ENCODE measurements at regions not wholly inside any gene's neighbourhood (a gene's known extent, or its start where the extent isn't known, plus 50 kb on each side); places are given as distances from the start of the nearest gene placed in this dataset.

DNA sequence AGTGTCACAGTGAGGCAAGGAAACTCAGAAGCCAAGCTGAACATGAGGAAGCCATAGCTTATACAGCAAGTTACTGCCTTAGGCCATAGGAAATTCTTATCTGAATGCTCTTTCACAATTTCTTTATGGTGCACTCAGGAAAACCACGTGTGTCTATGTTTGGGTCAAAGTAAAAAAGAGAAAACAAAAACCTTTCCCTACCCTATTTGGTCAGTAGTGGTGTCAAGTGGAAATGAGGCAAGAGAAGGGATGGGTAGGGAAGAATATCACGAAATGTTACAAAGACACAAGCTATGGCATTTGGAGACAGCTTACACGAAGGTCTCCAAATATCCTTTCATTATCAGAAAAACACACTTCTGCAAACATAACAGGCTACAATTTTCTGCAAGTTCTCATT is 83.4 kb upstream of the INPP4B start:
- H3K9ac ChIP-seq (ENCODE audit: insufficient read depth, low read length, poor library complexity, severe bottlenecking), result no peak overlapping the region
- Mint-ChIP-seq H3K9me3 (peaks cover 0 to 7% (median 2%) of the 10 kb centered on the region in 7 donors), H3K4me3 (no peak overlapping the region), H3K36me3 (no peaks in the 10 kb centered on the region), H3K4me1 (no peaks in the 10 kb centered on the region), H3K27me3 (ENCODE audit: low read depth in 3 of 3) (no peaks in the 10 kb centered on the region), H3K27ac (no peak overlapping the region)
- no peak overlapping the region for H3K4me3 ChIP-seq (replicated peaks in 1 of 3; ENCODE audit: low read depth in 2 of 3, low read length in 3 of 3)
- no peaks in the 10 kb centered on the region for H4K20me1 ChIP-seq (ENCODE audit: insufficient read depth, low read length)
- no peak overlapping the region for H3K4me2 ChIP-seq (replicated peaks; ENCODE audit: extremely low read depth, low read length, poor library complexity, severe bottlenecking)
- DNase-seq, result no peak
- no peaks in the 10 kb centered on the region for H3K9me3 ChIP-seq (replicated peaks in 1 of 2; ENCODE audit: control insufficient read depth in 1 of 2, insufficient read depth in 1 of 2, low read length in 2 of 2)
- no peaks in the 10 kb centered on the region for H3K4me1 ChIP-seq (ENCODE audit: control insufficient read depth in 1 of 2, insufficient read depth in 2 of 2, low read length in 2 of 2)
- H3K36me3 ChIP-seq (replicated peaks in 1 of 2; ENCODE audit: control insufficient read depth in 1 of 2, insufficient read depth in 2 of 2, low read length in 2 of 2), result no peaks in the 10 kb centered on the region
- H2AFZ ChIP-seq (ENCODE audit: insufficient read depth, low read depth, low read length, poor library complexity, severe bottlenecking), result no peak overlapping the region
- no CpG with 5 or more reads among the region's 3 CpGs for WGBS (ENCODE audit: insufficient coverage)
- no peak for TF ChIP-seq CTCF (IDR thresholded peaks at IDR 0.05)
- intact Hi-C loops (cut with micrococcal nuclease), result no loop called here
- H3K27ac ChIP-seq (ENCODE audit: low read depth in 1 of 2, low read length in 2 of 2), result no peak overlapping the region
- no peaks in the 10 kb centered on the region for H3K79me2 ChIP-seq (ENCODE audit: insufficient read depth, low read length)
- no peaks in the 10 kb centered on the region for H3K27me3 ChIP-seq (ENCODE audit: control insufficient read depth in 2 of 2, insufficient read depth in 2 of 2, low read length in 2 of 2)

DNA sequence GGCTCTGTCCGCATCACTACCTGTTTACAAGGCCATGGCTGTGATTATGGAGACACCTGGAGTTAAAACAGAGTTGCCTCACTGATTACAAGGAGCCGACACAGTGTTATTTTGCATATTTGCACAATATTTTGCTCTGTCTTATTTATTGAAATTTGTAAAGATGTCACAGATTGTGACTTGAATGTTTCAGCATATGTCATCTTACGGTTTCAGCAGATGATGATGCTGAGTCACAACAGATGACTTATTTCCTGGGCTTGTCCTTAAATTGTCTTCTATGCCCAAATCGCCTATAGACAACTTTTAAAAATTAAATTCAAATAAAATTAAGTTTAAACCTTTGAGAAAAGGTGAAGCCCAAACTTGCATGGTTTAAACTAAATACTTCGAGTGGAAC is 87.1 kb upstream of the INPP4B start:
- Histone ChIP-seq H2AFZ (ENCODE audit: insufficient read depth, low read depth, low read length, poor library complexity, severe bottlenecking) (no peak overlapping the region), H3K27ac (ENCODE audit: low read depth in 1 of 2, low read length in 2 of 2) (no peak overlapping the region), H4K20me1 (ENCODE audit: insufficient read depth, low read length) (no peaks in the 10 kb centered on the region), H3K27me3 (ENCODE audit: control insufficient read depth in 2 of 2, insufficient read depth in 2 of 2, low read length in 2 of 2) (no peaks in the 10 kb centered on the region), H3K4me1 (ENCODE audit: control insufficient read depth in 1 of 2, insufficient read depth in 2 of 2, low read length in 2 of 2) (no peaks in the 10 kb centered on the region), H3K9ac (ENCODE audit: insufficient read depth, low read length, poor library complexity, severe bottlenecking) (no peak overlapping the region), H3K4me3 (replicated peaks in 1 of 3; ENCODE audit: low read depth in 2 of 3, low read length in 3 of 3) (no peak overlapping the region), H3K4me2 (replicated peaks; ENCODE audit: extremely low read depth, low read length, poor library complexity, severe bottlenecking) (no peak overlapping the region), H3K9me3 (replicated peaks in 1 of 2; ENCODE audit: control insufficient read depth in 1 of 2, insufficient read depth in 1 of 2, low read length in 2 of 2) (no peaks in the 10 kb centered on the region), H3K79me2 (ENCODE audit: insufficient read depth, low read length) (no peaks in the 10 kb centered on the region), H3K36me3 (replicated peaks in 1 of 2; ENCODE audit: control insufficient read depth in 1 of 2, insufficient read depth in 2 of 2, low read length in 2 of 2) (no peaks in the 10 kb centered on the region)
- Mint-ChIP-seq H3K27me3 (ENCODE audit: low read depth in 3 of 3) (no peaks in the 10 kb centered on the region), H3K9me3 (peaks cover 0 to 5% (median 0%) of the 10 kb centered on the region in 7 donors), H3K4me1 (no peaks in the 10 kb centered on the region), H3K36me3 (no peaks in the 10 kb centered on the region), H3K4me3 (no peak overlapping the region), H3K27ac (peak overlapping the region in 1 of 7 donors; percentile 64)
- no peak for DNase-seq
- intact Hi-C loops (cut with micrococcal nuclease), result no loop called here
- 90% methylated on average over 2 of the region's 5 CpGs for WGBS (ENCODE audit: insufficient coverage)
- no peak for TF ChIP-seq CTCF (IDR thresholded peaks at IDR 0.05)
